B cell (primary cell): ENCODE measurements at regions not wholly inside any gene's neighbourhood (a gene's known extent, or its start where the extent isn't known, plus 50 kb on each side); places are given as distances from the start of the nearest gene placed in this dataset.

ENCODE experiments used
- ATAC-seq: fragments of 200-7000 bp; cut with Tn5 transposase; one replicate; pipeline ENCODE4 v1.10.0; 2021; ENCODE audit warnings: low read depth, mild to moderate bottlenecking, moderate number of reproducible peaks, moderate library complexity
- CTCF ChIA-PET: fragments of 350-600 bp; sonication (Branson Sonifier 250); formaldehyde crosslinking; loops from one replicate; lab custom pipeline; 2021; ENCODE audit warnings: antibody characterized with exemption, inconsistent platforms; lab: Charles Lee
- POLR2A ChIA-PET: fragments of 350-600 bp; sonication (Branson Sonifier 250); formaldehyde crosslinking; loops from one replicate; lab custom pipeline; 2021; ENCODE audit warnings: antibody characterized with exemption; lab: Charles Lee
- DNase-seq: peaks from one replicate; pipeline ENCODE4 v3.0.0; 2013
- H2AFZ ChIP-seq: 2 replicates; pipeline ENCODE4 v1.6.1; 2012; ENCODE audit warnings: mild to moderate bottlenecking, low read depth, low read length; ENCODE audit not compliant: insufficient read depth, poor library complexity, severe bottlenecking
- H3K27ac ChIP-seq, 2 donors: 1 replicate in 1 of 2; 2 replicates in 1 of 2; pipeline ENCODE4 v1.5.1; 2012 to 2013; ENCODE audit warnings: low read length in 2 of 2, mild to moderate bottlenecking in 2 of 2, moderate library complexity in 1 of 2
- H3K27me3 ChIP-seq, 4 experiments: fragments of 200-600 bp in 1 of 4; sonication (generic) in 1 of 4; replicated peaks in 1 of 4; 1 replicate in 2 of 4; 2 replicates in 2 of 4; pipeline versions ENCODE4 v1.6.1 to v1.7.0; 2013 to 2016; ENCODE audit warnings: low read length in 3 of 4, mild to moderate bottlenecking in 2 of 4, mixed read lengths in 1 of 4, moderate library complexity in 1 of 4; ENCODE audit not compliant: insufficient read depth in 4 of 4, control insufficient read depth in 3 of 4; ENCODE audit errors: control extremely low read depth in 1 of 4
- H3K36me3 ChIP-seq, 2 experiments: replicated peaks in 1 of 2; 1 replicate in 1 of 2; 2 replicates in 1 of 2; pipeline versions ENCODE4 v1.6.1 to v1.7.1; 2013; ENCODE audit warnings: low read length in 1 of 2; ENCODE audit not compliant: insufficient read depth in 2 of 2, control insufficient read depth in 1 of 2; ENCODE audit errors: control extremely low read depth in 1 of 2, extremely low read depth in 1 of 2
- H3K4me1 ChIP-seq, 2 donors: fragments of 200-600 bp in 1 of 2; sonication (generic) in 1 of 2; 1 replicate in 1 of 2; 2 replicates in 1 of 2; pipeline versions ENCODE4 v1.5.1 to v1.6.1; 2013 to 2017; ENCODE audit warnings: low read length in 2 of 2; ENCODE audit not compliant: control insufficient read depth in 2 of 2, insufficient read depth in 2 of 2
- H3K4me2 ChIP-seq: replicated peaks from 2 replicates; pipeline ENCODE3; 2012; ENCODE audit warnings: mild to moderate bottlenecking, low read depth, low read length; ENCODE audit not compliant: poor library complexity, severe bottlenecking
- H3K4me3 ChIP-seq, 5 experiments: fragments of 200-600 bp in 1 of 5; sonication (generic) in 1 of 5; 1 replicate in 3 of 5; 2 replicates in 2 of 5; pipeline versions ENCODE4 v1.5.1 to v1.7.0; 2011 to 2016; ENCODE audit warnings: low read length in 4 of 5, mild to moderate bottlenecking in 4 of 5, low read depth in 2 of 5, control low read depth in 1 of 5, moderate library complexity in 1 of 5; ENCODE audit not compliant: insufficient read depth in 1 of 5; ENCODE audit errors: control extremely low read depth in 1 of 5, extremely low read depth in 1 of 5
- H3K79me2 ChIP-seq: fragments of 200-600 bp; sonication (generic); one replicate; pipeline ENCODE4 v1.6.0; 2016; ENCODE audit warnings: low read length; ENCODE audit not compliant: control insufficient read depth, insufficient read depth
- H3K9ac ChIP-seq: fragments of 200-600 bp; sonication (generic); 2 replicates; pipeline ENCODE4 v1.6.1; 2017; ENCODE audit warnings: mild to moderate bottlenecking, low read length, moderate library complexity
- H3K9me3 ChIP-seq, 3 donors: one replicate each; pipeline versions ENCODE4 v1.6.1 to v1.7.1; 2013; ENCODE audit warnings: low read length in 2 of 3; ENCODE audit not compliant: control insufficient read depth in 2 of 3, insufficient read depth in 1 of 3; ENCODE audit errors: control extremely low read depth in 1 of 3
- H4K20me1 ChIP-seq: 2 replicates; pipeline ENCODE4 v1.6.0; 2012; ENCODE audit warnings: mild to moderate bottlenecking, low read length; ENCODE audit not compliant: insufficient read depth, control insufficient read depth, poor library complexity, severe bottlenecking
- H3K27ac Mint-ChIP-seq: one replicate; pipeline ENCODE4 v1.8.0; 2021; ENCODE audit warnings: mixed read lengths
- H3K27me3 Mint-ChIP-seq: one replicate; pipeline ENCODE4 v1.8.0; 2021; ENCODE audit warnings: mixed read lengths
- H3K4me1 Mint-ChIP-seq: one replicate; pipeline ENCODE4 v1.8.0; 2021; ENCODE audit warnings: mixed read lengths
- H3K4me3 Mint-ChIP-seq: one replicate; pipeline ENCODE4 v1.8.0; 2021; ENCODE audit warnings: mixed read lengths
- H3K9me3 Mint-ChIP-seq: one replicate; pipeline ENCODE4 v1.8.0; 2022; ENCODE audit warnings: mixed read lengths; ENCODE audit not compliant: insufficient read depth
- EZH2 ChIP-seq: IDR thresholded peaks from 2 replicates; pipeline ENCODE4 v1.6.1; 2012; ENCODE audit warnings: borderline replicate concordance, low read depth, mild to moderate bottlenecking, moderate library complexity, low read length; ENCODE audit not compliant: insufficient read depth, poor library complexity, severe bottlenecking
- WGBS: methylation state at CpG from one replicate; pipeline ENCODE4 v1.1.5; 2013; ENCODE audit warnings: missing lambda C conversion rate; ENCODE audit not compliant: insufficient coverage; 5-methylcytosine and 5-hydroxymethylcytosine counted together
- intact Hi-C: fragments of 100-400 bp; cut with micrococcal nuclease; formaldehyde crosslinking; loops from one replicate; pipeline ENCODE4 v1.10.0; 2022
- TF ChIP-seq, protein P1 (sequence below): fragments of 200-600 bp; IDR thresholded peaks from one replicate; pipeline ENCODE4 v1.8.0; 2022; ENCODE audit warnings: antibody characterized with exemption, mild to moderate bottlenecking

GRCh38 chr17:77416105-77416713, 275.4 kb downstream of the SEC14L1 start:
- Mint-ChIP-seq H3K4me3 (no peak overlapping the region), H3K4me1 (peaks cover 27% of the 10 kb centered on the region), H3K27me3 (no peaks in the 10 kb centered on the region), H3K9me3 (no peaks in the 10 kb centered on the region), H3K27ac (no peak overlapping the region)
- intact Hi-C loops: no loop called here
- Histone ChIP-seq H3K36me3 (no peaks in the 10 kb centered on the region), H3K4me2 (no peak overlapping the region), H3K4me1 (peaks cover 17 to 43% of the 10 kb centered on the region in 2 donors), H3K27me3 (no peaks in the 10 kb centered on the region), H3K9me3 (peaks cover 0 to 13% (median 0%) of the 10 kb centered on the region in 3 donors), H3K27ac (no peak overlapping the region), H2AFZ (no peak overlapping the region), H3K4me3 (no peak overlapping the region), H3K79me2 (peaks cover 66% of the 10 kb centered on the region), H3K9ac (no peak overlapping the region), H4K20me1 (no peaks in the 10 kb centered on the region)
- DNase-seq (no peak), ATAC-seq (no peak)
- ChIA-PET CTCF (interaction anchor here (2.8 to 25.8 kb wide), 2 partner anchors 16 to 17 kb away, joined by 16 to 699 read pairs; no protein-coding TSS in a partner anchor), POLR2A (interaction anchor here (0.6 to 0.7 kb wide), 2 partner anchors 9 to 488 kb away, joined by 4 to 6 read pairs; no protein-coding TSS in a partner anchor)
- whole genome bisulfite sequencing: 74% methylated on average over 17 of the region's 17 CpGs
- TF ChIP-seq, protein P1, sequence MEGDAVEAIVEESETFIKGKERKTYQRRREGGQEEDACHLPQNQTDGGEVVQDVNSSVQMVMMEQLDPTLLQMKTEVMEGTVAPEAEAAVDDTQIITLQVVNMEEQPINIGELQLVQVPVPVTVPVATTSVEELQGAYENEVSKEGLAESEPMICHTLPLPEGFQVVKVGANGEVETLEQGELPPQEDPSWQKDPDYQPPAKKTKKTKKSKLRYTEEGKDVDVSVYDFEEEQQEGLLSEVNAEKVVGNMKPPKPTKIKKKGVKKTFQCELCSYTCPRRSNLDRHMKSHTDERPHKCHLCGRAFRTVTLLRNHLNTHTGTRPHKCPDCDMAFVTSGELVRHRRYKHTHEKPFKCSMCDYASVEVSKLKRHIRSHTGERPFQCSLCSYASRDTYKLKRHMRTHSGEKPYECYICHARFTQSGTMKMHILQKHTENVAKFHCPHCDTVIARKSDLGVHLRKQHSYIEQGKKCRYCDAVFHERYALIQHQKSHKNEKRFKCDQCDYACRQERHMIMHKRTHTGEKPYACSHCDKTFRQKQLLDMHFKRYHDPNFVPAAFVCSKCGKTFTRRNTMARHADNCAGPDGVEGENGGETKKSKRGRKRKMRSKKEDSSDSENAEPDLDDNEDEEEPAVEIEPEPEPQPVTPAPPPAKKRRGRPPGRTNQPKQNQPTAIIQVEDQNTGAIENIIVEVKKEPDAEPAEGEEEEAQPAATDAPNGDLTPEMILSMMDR: no peak
- TF ChIP-seq EZH2: no peak

GRCh38 chr17:77417575-77417974, 276.8 kb downstream of the SEC14L1 start:
- 96% methylated on average over 10 of the region's 12 CpGs for WGBS
- intact Hi-C loops: no loop called here
- H3K27me3 ChIP-seq: no peaks in the 10 kb centered on the region
- ATAC-seq (no peak), DNase-seq (no peak)
- no peak overlapping the region for H2AFZ ChIP-seq
- no peak overlapping the region for H3K27ac ChIP-seq
- peaks cover 20 to 45% of the 10 kb centered on the region in 2 donors for H3K4me1 ChIP-seq
- H3K9me3 ChIP-seq: no peaks in the 10 kb centered on the region
- H3K79me2 ChIP-seq: peaks cover 63% of the 10 kb centered on the region
- Mint-ChIP-seq H3K4me3 (no peak overlapping the region), H3K27ac (no peak overlapping the region), H3K27me3 (no peaks in the 10 kb centered on the region), H3K4me1 (peaks cover 27% of the 10 kb centered on the region), H3K9me3 (no peaks in the 10 kb centered on the region)
- no peak overlapping the region for H3K4me3 ChIP-seq
- ChIA-PET CTCF (interaction anchor here (25.8 kb wide), 1 partner anchor 15 kb away, joined by 699 read pairs; no protein-coding TSS in a partner anchor), POLR2A (interaction anchor here (0.6 kb wide), 1 partner anchor 471 kb away, joined by 8 read pairs; no protein-coding TSS in a partner anchor)
- H3K36me3 ChIP-seq: no peaks in the 10 kb centered on the region
- H4K20me1 ChIP-seq: no peaks in the 10 kb centered on the region
- no peak overlapping the region for H3K4me2 ChIP-seq
- no peak for TF ChIP-seq EZH2
- TF ChIP-seq, protein P1: no peak
- H3K9ac ChIP-seq: no peak overlapping the region
